H9 (cell line): ENCODE measurements at regions not wholly inside any gene's neighbourhood (a gene's known extent, or its start where the extent isn't known, plus 50 kb on each side); places are given as distances from the start of the nearest gene placed in this dataset.

Experiments used
- DNase-seq: peaks from one replicate; pipeline ENCODE4 v3.0.0-alpha.2; 2017
- H2AFZ ChIP-seq: one replicate; pipeline ENCODE4 v1.6.1; 2013; ENCODE audit warnings: mild to moderate bottlenecking, low read length, control low read depth, moderate library complexity
- H2AK5ac ChIP-seq: 2 replicates; pipeline ENCODE4 v1.6.1; 2013; ENCODE audit warnings: low read length, control low read depth, mixed read lengths; ENCODE audit not compliant: insufficient read length
- H2BK120ac ChIP-seq: one replicate; pipeline ENCODE4 v1.6.1; 2013; ENCODE audit warnings: low read depth, mild to moderate bottlenecking, low read length, control low read depth, inconsistent platforms; ENCODE audit not compliant: poor library complexity, severe bottlenecking
- H2BK12ac ChIP-seq: 2 replicates; pipeline ENCODE4 v1.6.1; 2013; ENCODE audit warnings: low read length, control low read depth, mixed read lengths, low read depth; ENCODE audit not compliant: insufficient read length
- H2BK15ac ChIP-seq: 2 replicates; pipeline ENCODE4 v1.6.1; 2013; ENCODE audit warnings: low read depth, low read length, control low read depth
- H2BK20ac ChIP-seq: one replicate; pipeline ENCODE4 v1.6.1; 2013; ENCODE audit warnings: low read depth, mild to moderate bottlenecking, low read length, control low read depth, inconsistent platforms; ENCODE audit not compliant: poor library complexity, severe bottlenecking
- H2BK5ac ChIP-seq: 2 replicates; pipeline ENCODE4 v1.6.1; 2013; ENCODE audit warnings: low read length, control low read depth, mixed read lengths; ENCODE audit not compliant: insufficient read length
- H3K14ac ChIP-seq: 2 replicates; pipeline ENCODE4 v1.6.1; 2013; ENCODE audit warnings: low read length, control low read depth; ENCODE audit not compliant: insufficient read depth
- H3K18ac ChIP-seq: 2 replicates; pipeline ENCODE4 v1.6.1; 2013; ENCODE audit warnings: low read depth, mild to moderate bottlenecking, mixed read lengths, low read length, control low read depth; ENCODE audit not compliant: insufficient read length
- H3K23ac ChIP-seq: 2 replicates; pipeline ENCODE4 v1.6.1; 2013; ENCODE audit warnings: low read length, control low read depth, mixed read lengths, low read depth; ENCODE audit not compliant: insufficient read length
- H3K23me2 ChIP-seq: 2 replicates; pipeline ENCODE4 v1.6.1; 2013; ENCODE audit warnings: low read depth, mild to moderate bottlenecking, mixed read lengths, low read length, control low read depth; ENCODE audit not compliant: insufficient read length, poor library complexity, severe bottlenecking
- H3K27ac ChIP-seq: 2 replicates; pipeline ENCODE4 v1.5.1; 2013; ENCODE audit warnings: low read length, control low read depth, mixed read lengths, low read depth; ENCODE audit not compliant: insufficient read length
- H3K27me3 ChIP-seq: 2 replicates; pipeline ENCODE4 v1.6.1; 2013; ENCODE audit warnings: low read length, control low read depth, inconsistent platforms; ENCODE audit not compliant: insufficient read depth
- H3K4ac ChIP-seq: 2 replicates; pipeline ENCODE4 v1.6.1; 2013; ENCODE audit warnings: low read depth, mild to moderate bottlenecking, control low read depth, inconsistent platforms, low read length, moderate library complexity
- H3K4me1 ChIP-seq: 2 replicates; pipeline ENCODE4 v1.6.1; 2013; ENCODE audit warnings: low read length, control low read depth, inconsistent platforms; ENCODE audit not compliant: insufficient read depth
- H3K4me2 ChIP-seq: 2 replicates; pipeline ENCODE4 v1.6.1; 2013; ENCODE audit warnings: low read length, control low read depth, mixed read lengths; ENCODE audit not compliant: insufficient read length, insufficient read depth
- H3K56ac ChIP-seq: 2 replicates; pipeline ENCODE4 v1.6.1; 2013; ENCODE audit warnings: low read depth, mild to moderate bottlenecking, mixed read lengths, low read length, control low read depth; ENCODE audit not compliant: insufficient read length
- H3K79me1 ChIP-seq: 2 replicates; pipeline ENCODE4 v1.6.1; 2013; ENCODE audit warnings: low read depth, mild to moderate bottlenecking, moderate library complexity, low read length, control low read depth, inconsistent platforms; ENCODE audit not compliant: insufficient read depth, poor library complexity, severe bottlenecking
- H3K79me2 ChIP-seq: 2 replicates; pipeline ENCODE4 v1.6.1; 2013; ENCODE audit warnings: low read length, control low read depth, inconsistent platforms; ENCODE audit not compliant: insufficient read depth
- H3K9ac ChIP-seq: 2 replicates; pipeline ENCODE4 v1.6.1; 2013; ENCODE audit warnings: low read length, control low read depth, mixed read lengths; ENCODE audit not compliant: insufficient read length; ENCODE audit errors: extremely low read depth
- H3K9me3 ChIP-seq: one replicate; pipeline ENCODE4 v1.6.1; 2013; ENCODE audit warnings: low read depth, low read length, inconsistent platforms; ENCODE audit not compliant: control insufficient read depth
- H3T11ph ChIP-seq: one replicate; pipeline ENCODE4 v1.6.1; 2013; ENCODE audit warnings: mild to moderate bottlenecking, low read length, control low read depth, inconsistent platforms
- H4K20me1 ChIP-seq: one replicate; pipeline ENCODE4 v1.6.1; 2013; ENCODE audit not compliant: control insufficient read depth, insufficient read length, insufficient read depth
- H4K5ac ChIP-seq: 2 replicates; pipeline ENCODE4 v1.6.1; 2013; ENCODE audit warnings: low read depth, mild to moderate bottlenecking, mixed read lengths, low read length, control low read depth; ENCODE audit not compliant: insufficient read length
- H4K8ac ChIP-seq: replicated peaks from 2 replicates; pipeline ENCODE4 v1.6.1; 2013; ENCODE audit warnings: low read length, control low read depth, mixed read lengths, low read depth; ENCODE audit not compliant: insufficient read length
- H4K91ac ChIP-seq: 2 replicates; pipeline ENCODE4 v1.6.1; 2013; ENCODE audit warnings: low read depth, mild to moderate bottlenecking, moderate library complexity, mixed read lengths, low read length, control low read depth; ENCODE audit not compliant: insufficient read length
- H3K27ac Mint-ChIP-seq, 3 experiments: 2 replicates in 2 of 3; 3 replicates in 1 of 3; pipeline ENCODE4 v1.8.0; 2020 to 2021; ENCODE audit warnings: mixed read lengths in 3 of 3, mild to moderate bottlenecking in 1 of 3, moderate library complexity in 1 of 3
- H3K27me3 Mint-ChIP-seq: 2 replicates; pipeline ENCODE4 v1.8.0; 2021; ENCODE audit warnings: low read depth, mild to moderate bottlenecking, moderate library complexity, mixed read lengths
- H3K36me3 Mint-ChIP-seq, 3 experiments: 2 replicates in 2 of 3; 3 replicates in 1 of 3; pipeline ENCODE4 v1.8.0; 2020 to 2021; ENCODE audit warnings: low read depth in 3 of 3, mixed read lengths in 3 of 3; ENCODE audit not compliant: insufficient read depth in 1 of 3
- H3K4me1 Mint-ChIP-seq, 2 experiments: 2 replicates each; pipeline ENCODE4 v1.8.0; 2020; ENCODE audit warnings: mixed read lengths in 2 of 2
- H3K4me3 Mint-ChIP-seq, 2 experiments: 2 replicates in 1 of 2; 3 replicates in 1 of 2; pipeline ENCODE4 v1.8.0; 2020 to 2021; ENCODE audit warnings: mild to moderate bottlenecking in 2 of 2, mixed read lengths in 2 of 2, moderate library complexity in 1 of 2
- H3K9me3 Mint-ChIP-seq, 2 experiments: 2 replicates in 1 of 2; 3 replicates in 1 of 2; pipeline ENCODE4 v1.8.0; 2020; ENCODE audit warnings: mild to moderate bottlenecking in 2 of 2, mixed read lengths in 2 of 2, moderate library complexity in 1 of 2
- CTCF ChIP-seq: fragments of 200-600 bp; sonication (generic); conservative IDR thresholded peaks from 3 replicates; pipeline ENCODE4 v1.8.0; 2021; ENCODE audit warnings: antibody characterized with exemption, mild to moderate bottlenecking
- WGBS: extraction: QIAGEN DNeasy Blood & Tissue Kit; methylation state at CpG from one replicate; pipeline ENCODE4 v1.1.7; 2013; ENCODE audit warnings: missing lambda C conversion rate, low lambda C conversion rate, mixed read lengths; ENCODE audit not compliant: insufficient read length; ENCODE audit errors: extremely low coverage; 5-methylcytosine and 5-hydroxymethylcytosine counted together

GRCh38 chr11:119506436-119506835 lies 83.5 kb upstream of the THY1 start:
- Histone ChIP-seq H3K23me2 (no peaks in the 10 kb centered on the region), H3K18ac (no peak overlapping the region), H3T11ph (no peak overlapping the region), H2AFZ (no peak overlapping the region), H3K27ac (no peak overlapping the region), H3K9ac (no peak overlapping the region), H3K14ac (no peak overlapping the region), H4K91ac (no peak overlapping the region), H3K79me2 (no peaks in the 10 kb centered on the region), H3K79me1 (no peaks in the 10 kb centered on the region), H3K9me3 (no peaks in the 10 kb centered on the region), H3K56ac (no peak overlapping the region), H2BK20ac (no peak overlapping the region), H4K8ac (no peak overlapping the region), H2BK15ac (no peak overlapping the region), H3K4me1 (no peaks in the 10 kb centered on the region; the same call in 1 of the 2 replicates), H3K4me2 (no peak overlapping the region), H2AK5ac (no peak overlapping the region), H3K4ac (no peak overlapping the region), H4K5ac (no peak overlapping the region), H3K23ac (no peak overlapping the region), H2BK120ac (no peak overlapping the region), H2BK12ac (no peak overlapping the region), H3K27me3 (no peaks in the 10 kb centered on the region), H2BK5ac (no peak overlapping the region), H4K20me1 (no peaks in the 10 kb centered on the region)
- Mint-ChIP-seq H3K9me3 (peaks cover 8 to 16% of the 10 kb centered on the region in 2 experiments), H3K36me3 (peaks cover 0 to 11% (median 6%) of the 10 kb centered on the region in 3 experiments; a peak in 4 of 7 replicates), H3K4me1 (peaks cover 14 to 24% of the 10 kb centered on the region in 2 experiments), H3K4me3 (peak overlapping the region in 1 of 2 experiments; percentile 43; a peak in 2 of 5 replicates), H3K27me3 (peaks cover 13% of the 10 kb centered on the region), H3K27ac (no peak overlapping the region)
- WGBS = no CpG with 5 or more reads among the region's 3 CpGs
- no peak for DNase-seq
- no peak for TF ChIP-seq CTCF
